IPS-15b (cell line): ENCODE measurements at regions not wholly inside any gene's neighbourhood (a gene's known extent, or its start where the extent isn't known, plus 50 kb on each side); places are given as distances from the start of the nearest gene placed in this dataset.
"Not testable (repeated sequence)": the region's sequence is repeated elsewhere in the genome, so short reads cannot be mapped to it uniquely, and the experiment has no call there.

Experiments
- H3K27me3 ChIP-seq: one replicate; pipeline ENCODE4 v1.6.1; 2013; ENCODE audit warnings: low read length; ENCODE audit not compliant: control insufficient read depth, insufficient read depth
- H3K36me3 ChIP-seq: one replicate; pipeline ENCODE4 v1.6.1; 2013; ENCODE audit warnings: low read length; ENCODE audit not compliant: control insufficient read depth, insufficient read depth
- H3K4me1 ChIP-seq: one replicate; pipeline ENCODE4 v1.6.1; 2013; ENCODE audit warnings: mild to moderate bottlenecking, low read length; ENCODE audit not compliant: control insufficient read depth, insufficient read depth
- H3K4me3 ChIP-seq: one replicate; pipeline ENCODE4 v1.5.1; 2013; ENCODE audit warnings: low read depth, low read length
- H3K9ac ChIP-seq: one replicate; pipeline ENCODE4 v1.6.1; 2013; ENCODE audit warnings: low read depth, mild to moderate bottlenecking, low read length
- H3K9me3 ChIP-seq: one replicate; pipeline ENCODE4 v1.6.1; 2013; ENCODE audit warnings: mild to moderate bottlenecking, low read length; ENCODE audit not compliant: control insufficient read depth, insufficient read depth

GRCh38 chr2:173521450-173522192, 166.9 kb downstream of the CDCA7 start:
- Histone ChIP-seq H3K4me3 (no peak overlapping the region), H3K27me3 (no peaks in the 10 kb centered on the region), H3K9me3 (no peaks in the 10 kb centered on the region), H3K36me3 (no peaks in the 10 kb centered on the region), H3K9ac (no peak overlapping the region), H3K4me1 (no peaks in the 10 kb centered on the region)

- Histone ChIP-seq H3K9ac (no peak overlapping the region), H3K9me3 (no peaks in the 10 kb centered on the region)
Measured at GRCh38 chr2:173523497-173523896, 168.8 kb downstream of the CDCA7 start.

GRCh38 chr2:173524256-173524955, 169.7 kb downstream of the CDCA7 start:
- H3K9me3 ChIP-seq: no peaks in the 10 kb centered on the region
- no peaks in the 10 kb centered on the region for H3K4me1 ChIP-seq
- no peak overlapping the region for H3K9ac ChIP-seq
- no peaks in the 10 kb centered on the region for H3K36me3 ChIP-seq
- no peaks in the 10 kb centered on the region for H3K27me3 ChIP-seq
- no peak overlapping the region for H3K4me3 ChIP-seq

More at GRCh38 chr2:173523497-173523896, 168.8 kb downstream of the CDCA7 start:
- H3K4me1 ChIP-seq: no peaks in the 10 kb centered on the region
- H3K4me3 ChIP-seq: no peak overlapping the region
- no peaks in the 10 kb centered on the region for H3K27me3 ChIP-seq
- no peaks in the 10 kb centered on the region for H3K36me3 ChIP-seq

- H3K27me3 ChIP-seq, H3K36me3 ChIP-seq, H3K9ac ChIP-seq, H3K9me3 ChIP-seq, H3K4me1 ChIP-seq: not testable (repeated sequence)
- H3K4me3 ChIP-seq: peak overlapping the region; percentile 58
Measured at GRCh38 chr2:173532732-173533531, 178.3 kb downstream of the CDCA7 start.

- Histone ChIP-seq H3K27me3 (no peaks in the 10 kb centered on the region), H3K4me3 (no peak overlapping the region), H3K36me3 (no peaks in the 10 kb centered on the region), H3K9me3 (no peaks in the 10 kb centered on the region), H3K9ac (no peak overlapping the region), H3K4me1 (no peaks in the 10 kb centered on the region)
Measured at GRCh38 chr2:173537694-173538093, 183.0 kb downstream of the CDCA7 start.

- Histone ChIP-seq H3K27me3 (no peaks in the 10 kb centered on the region), H3K4me3 (no peak overlapping the region), H3K4me1 (no peaks in the 10 kb centered on the region), H3K36me3 (no peaks in the 10 kb centered on the region), H3K9ac (no peak overlapping the region), H3K9me3 (no peaks in the 10 kb centered on the region)
Measured at GRCh38 chr2:173539615-173540014, 184.9 kb downstream of the CDCA7 start.

GRCh38 chr2:173544641-173545363, 190.1 kb downstream of the CDCA7 start:
- no peak overlapping the region for H3K9ac ChIP-seq
- no peak overlapping the region for H3K4me3 ChIP-seq
- no peaks in the 10 kb centered on the region for H3K36me3 ChIP-seq
- H3K27me3 ChIP-seq: no peaks in the 10 kb centered on the region
- H3K9me3 ChIP-seq: no peaks in the 10 kb centered on the region
- H3K4me1 ChIP-seq: no peaks in the 10 kb centered on the region

- no peaks in the 10 kb centered on the region for H3K4me1 ChIP-seq
- H3K9me3 ChIP-seq: no peaks in the 10 kb centered on the region
- H3K9ac ChIP-seq: no peak overlapping the region
- no peaks in the 10 kb centered on the region for H3K36me3 ChIP-seq
- H3K27me3 ChIP-seq: no peaks in the 10 kb centered on the region
- H3K4me3 ChIP-seq: no peak overlapping the region
Measured at GRCh38 chr2:173545364-173545763, 190.7 kb downstream of the CDCA7 start.

GRCh38 chr2:173547499-173547898, 192.8 kb downstream of the CDCA7 start:
- Histone ChIP-seq H3K4me3 (no peak overlapping the region), H3K9me3 (no peaks in the 10 kb centered on the region), H3K4me1 (no peaks in the 10 kb centered on the region), H3K36me3 (no peaks in the 10 kb centered on the region), H3K9ac (no peak overlapping the region), H3K27me3 (no peaks in the 10 kb centered on the region)

GRCh38 chr2:173550143-173550542, 195.5 kb downstream of the CDCA7 start:
- Histone ChIP-seq H3K4me3 (no peak overlapping the region), H3K9ac (no peak overlapping the region), H3K36me3 (no peaks in the 10 kb centered on the region), H3K4me1 (no peaks in the 10 kb centered on the region), H3K27me3 (no peaks in the 10 kb centered on the region), H3K9me3 (no peaks in the 10 kb centered on the region)

- Histone ChIP-seq H3K4me1 (no peaks in the 10 kb centered on the region), H3K27me3 (no peaks in the 10 kb centered on the region), H3K4me3 (no peak overlapping the region), H3K9me3 (no peaks in the 10 kb centered on the region), H3K36me3 (no peaks in the 10 kb centered on the region), H3K9ac (no peak overlapping the region)
Measured at GRCh38 chr2:173552531-173552930, 197.9 kb downstream of the CDCA7 start.
